ENCODE measurements at regions not wholly inside any gene's neighbourhood (a gene's known extent, or its start where the extent isn't known, plus 50 kb on each side); places are given as distances from the start of the nearest gene placed in this dataset.

DNA sequence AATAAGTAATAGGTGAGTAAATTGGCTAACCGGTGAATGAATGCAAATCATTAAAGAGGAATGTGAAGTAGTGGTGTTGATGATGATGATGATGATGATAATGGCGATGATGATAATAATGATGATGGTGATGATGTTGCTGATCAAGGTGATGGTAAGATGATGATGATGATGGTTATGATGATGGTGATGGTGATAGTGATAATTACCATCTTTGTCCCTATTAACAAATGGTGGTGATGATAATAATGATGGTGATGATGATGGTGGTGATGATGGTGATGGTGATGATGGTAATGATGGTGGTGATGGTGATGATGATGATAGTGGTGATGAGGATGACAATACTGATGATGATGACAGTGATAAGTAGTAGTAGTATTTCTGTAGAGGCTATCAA is 452.6 kb downstream of the ZNF536 start:
- TF ChIP-seq, protein P1, sequence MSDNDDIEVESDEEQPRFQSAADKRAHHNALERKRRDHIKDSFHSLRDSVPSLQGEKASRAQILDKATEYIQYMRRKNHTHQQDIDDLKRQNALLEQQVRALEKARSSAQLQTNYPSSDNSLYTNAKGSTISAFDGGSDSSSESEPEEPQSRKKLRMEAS (IDR thresholded peaks at IDR 0.05): no peak
- TF ChIP-seq, protein P2, sequence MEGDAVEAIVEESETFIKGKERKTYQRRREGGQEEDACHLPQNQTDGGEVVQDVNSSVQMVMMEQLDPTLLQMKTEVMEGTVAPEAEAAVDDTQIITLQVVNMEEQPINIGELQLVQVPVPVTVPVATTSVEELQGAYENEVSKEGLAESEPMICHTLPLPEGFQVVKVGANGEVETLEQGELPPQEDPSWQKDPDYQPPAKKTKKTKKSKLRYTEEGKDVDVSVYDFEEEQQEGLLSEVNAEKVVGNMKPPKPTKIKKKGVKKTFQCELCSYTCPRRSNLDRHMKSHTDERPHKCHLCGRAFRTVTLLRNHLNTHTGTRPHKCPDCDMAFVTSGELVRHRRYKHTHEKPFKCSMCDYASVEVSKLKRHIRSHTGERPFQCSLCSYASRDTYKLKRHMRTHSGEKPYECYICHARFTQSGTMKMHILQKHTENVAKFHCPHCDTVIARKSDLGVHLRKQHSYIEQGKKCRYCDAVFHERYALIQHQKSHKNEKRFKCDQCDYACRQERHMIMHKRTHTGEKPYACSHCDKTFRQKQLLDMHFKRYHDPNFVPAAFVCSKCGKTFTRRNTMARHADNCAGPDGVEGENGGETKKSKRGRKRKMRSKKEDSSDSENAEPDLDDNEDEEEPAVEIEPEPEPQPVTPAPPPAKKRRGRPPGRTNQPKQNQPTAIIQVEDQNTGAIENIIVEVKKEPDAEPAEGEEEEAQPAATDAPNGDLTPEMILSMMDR (IDR thresholded peaks at IDR 0.05): no peak
- TF ChIP-seq, protein P3, sequence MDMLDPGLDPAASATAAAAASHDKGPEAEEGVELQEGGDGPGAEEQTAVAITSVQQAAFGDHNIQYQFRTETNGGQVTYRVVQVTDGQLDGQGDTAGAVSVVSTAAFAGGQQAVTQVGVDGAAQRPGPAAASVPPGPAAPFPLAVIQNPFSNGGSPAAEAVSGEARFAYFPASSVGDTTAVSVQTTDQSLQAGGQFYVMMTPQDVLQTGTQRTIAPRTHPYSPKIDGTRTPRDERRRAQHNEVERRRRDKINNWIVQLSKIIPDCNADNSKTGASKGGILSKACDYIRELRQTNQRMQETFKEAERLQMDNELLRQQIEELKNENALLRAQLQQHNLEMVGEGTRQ (IDR thresholded peaks at IDR 0.05): no peak
- no peak for TF ChIP-seq POLR2A (IDR thresholded peaks at IDR 0.05; ENCODE audit: low read length)
- TF ChIP-seq ESRRA (IDR thresholded peaks at IDR 0.05; ENCODE audit: borderline replicate concordance, low read length): no peak
- no peak for TF ChIP-seq MAFK (IDR thresholded peaks at IDR 0.05; ENCODE audit: partially characterized antibody)
- TF ChIP-seq RAD21 (conservative IDR thresholded peaks at IDR 0.05 in 1 of 2, IDR thresholded peaks at IDR 0.05 in 1 of 2): no peak
- TF ChIP-seq, protein P4, sequence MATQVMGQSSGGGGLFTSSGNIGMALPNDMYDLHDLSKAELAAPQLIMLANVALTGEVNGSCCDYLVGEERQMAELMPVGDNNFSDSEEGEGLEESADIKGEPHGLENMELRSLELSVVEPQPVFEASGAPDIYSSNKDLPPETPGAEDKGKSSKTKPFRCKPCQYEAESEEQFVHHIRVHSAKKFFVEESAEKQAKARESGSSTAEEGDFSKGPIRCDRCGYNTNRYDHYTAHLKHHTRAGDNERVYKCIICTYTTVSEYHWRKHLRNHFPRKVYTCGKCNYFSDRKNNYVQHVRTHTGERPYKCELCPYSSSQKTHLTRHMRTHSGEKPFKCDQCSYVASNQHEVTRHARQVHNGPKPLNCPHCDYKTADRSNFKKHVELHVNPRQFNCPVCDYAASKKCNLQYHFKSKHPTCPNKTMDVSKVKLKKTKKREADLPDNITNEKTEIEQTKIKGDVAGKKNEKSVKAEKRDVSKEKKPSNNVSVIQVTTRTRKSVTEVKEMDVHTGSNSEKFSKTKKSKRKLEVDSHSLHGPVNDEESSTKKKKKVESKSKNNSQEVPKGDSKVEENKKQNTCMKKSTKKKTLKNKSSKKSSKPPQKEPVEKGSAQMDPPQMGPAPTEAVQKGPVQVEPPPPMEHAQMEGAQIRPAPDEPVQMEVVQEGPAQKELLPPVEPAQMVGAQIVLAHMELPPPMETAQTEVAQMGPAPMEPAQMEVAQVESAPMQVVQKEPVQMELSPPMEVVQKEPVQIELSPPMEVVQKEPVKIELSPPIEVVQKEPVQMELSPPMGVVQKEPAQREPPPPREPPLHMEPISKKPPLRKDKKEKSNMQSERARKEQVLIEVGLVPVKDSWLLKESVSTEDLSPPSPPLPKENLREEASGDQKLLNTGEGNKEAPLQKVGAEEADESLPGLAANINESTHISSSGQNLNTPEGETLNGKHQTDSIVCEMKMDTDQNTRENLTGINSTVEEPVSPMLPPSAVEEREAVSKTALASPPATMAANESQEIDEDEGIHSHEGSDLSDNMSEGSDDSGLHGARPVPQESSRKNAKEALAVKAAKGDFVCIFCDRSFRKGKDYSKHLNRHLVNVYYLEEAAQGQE (IDR thresholded peaks at IDR 0.05): no peak
- no peak for TF ChIP-seq RNF2 (IDR thresholded peaks at IDR 0.05; ENCODE audit: borderline replicate concordance, low read depth)
- no peak for TF ChIP-seq MYC (IDR thresholded peaks at IDR 0.05; ENCODE audit: borderline replicate concordance, low read length)
- TF ChIP-seq RCOR1 (IDR thresholded peaks at IDR 0.05; ENCODE audit: low read depth, low read length): no peak
- no peak for TF ChIP-seq NPAS2 (CRISPR knock-in tag; IDR thresholded peaks at IDR 0.05; ENCODE audit: borderline replicate concordance)
